Erythroblast (primary cell): ENCODE measurements at regions not wholly inside any gene's neighbourhood (a gene's known extent, or its start where the extent isn't known, plus 50 kb on each side); places are given as distances from the start of the nearest gene placed in this dataset.

Experiments used
- GATA1 ChIP-seq: IDR thresholded peaks from 2 replicates; pipeline ENCODE4 v1.6.1; 2011; ENCODE audit warnings: low read depth, mild to moderate bottlenecking, control low read depth, low read length, moderate library complexity
- POLR2A ChIP-seq: IDR thresholded peaks from 2 replicates; pipeline ENCODE4 v1.6.1; 2011; ENCODE audit warnings: mild to moderate bottlenecking, low read length

DNA sequence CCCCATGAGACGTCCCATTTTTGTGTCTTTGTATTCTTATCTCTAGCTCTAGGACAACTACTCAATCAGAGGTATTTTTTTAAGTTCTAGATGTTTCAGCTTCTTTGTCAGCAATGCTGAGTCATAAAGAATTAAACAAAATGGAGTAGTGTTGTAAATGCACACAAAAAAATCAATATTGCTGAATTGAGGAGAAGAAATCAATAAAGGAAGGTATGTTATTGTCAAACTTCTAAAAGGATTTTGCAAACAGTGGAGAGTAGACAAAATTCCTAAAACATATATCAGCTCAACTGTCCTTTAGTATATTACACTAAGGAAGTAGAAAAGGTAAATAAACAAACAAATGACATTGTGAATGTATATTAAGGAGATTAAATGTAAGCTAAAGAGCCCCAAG lies 726.1 kb upstream of the NRXN1 start:
- no peak for TF ChIP-seq POLR2A
- no peak for TF ChIP-seq GATA1
